DMS153 treated with DMSO at 0.1 percent for 48 hours (cell line): ENCODE measurements at regions not wholly inside any gene's neighbourhood (a gene's known extent, or its start where the extent isn't known, plus 50 kb on each side); places are given as distances from the start of the nearest gene placed in this dataset.

Experiments
- DNase-seq: peaks from one replicate; lab custom pipeline; 2025; ENCODE audit not compliant: unreplicated experiment; lab: John Stamatoyannopoulos, UW

GRCh38 chr1:29517251-29518086, 281.1 kb downstream of the PTPRU start:
- no peak for DNase-seq

GRCh38 chr1:29516063-29516820, 279.9 kb downstream of the PTPRU start:
- DNase-seq: no peak

GRCh38 chr1:29515170-29515955, 279.0 kb downstream of the PTPRU start:
- no peak for DNase-seq

GRCh38 chr1:29514361-29515169, 278.2 kb downstream of the PTPRU start:
- no peak for DNase-seq

GRCh38 chr1:29513357-29513756, 277.0 kb downstream of the PTPRU start:
- DNase-seq: peak; percentile 42

DNA sequence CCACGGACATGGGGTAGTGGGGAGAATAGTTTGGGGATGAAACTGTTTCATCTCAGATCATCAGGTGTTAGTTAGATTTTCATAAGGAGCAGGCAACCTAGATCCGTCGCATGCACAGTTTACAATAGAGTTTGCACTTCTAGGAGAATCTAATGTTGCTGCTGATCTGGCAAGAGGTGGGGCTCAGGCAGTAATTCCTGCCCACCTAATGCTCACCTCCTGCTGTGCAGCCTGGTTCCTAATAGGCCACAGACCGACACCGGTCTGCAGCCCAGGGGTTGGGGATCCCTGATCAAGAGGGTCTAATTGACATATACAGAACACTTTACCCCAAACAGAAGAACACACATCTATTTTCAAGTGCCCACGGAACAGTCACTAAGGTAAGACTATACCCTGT, 275.1 kb downstream of the PTPRU start:
- DNase-seq: no peak

- DNase-seq: no peak
These were observed 272.3 kb downstream of the PTPRU start for GRCh38 chr1:29508458-29509107.

- DNase-seq: no peak
These were observed 270.4 kb downstream of the PTPRU start for GRCh38 chr1:29506678-29507225.

GRCh38 chr1:29505532-29506220, 269.4 kb downstream of the PTPRU start:
- DNase-seq: peak; percentile 38

DNA sequence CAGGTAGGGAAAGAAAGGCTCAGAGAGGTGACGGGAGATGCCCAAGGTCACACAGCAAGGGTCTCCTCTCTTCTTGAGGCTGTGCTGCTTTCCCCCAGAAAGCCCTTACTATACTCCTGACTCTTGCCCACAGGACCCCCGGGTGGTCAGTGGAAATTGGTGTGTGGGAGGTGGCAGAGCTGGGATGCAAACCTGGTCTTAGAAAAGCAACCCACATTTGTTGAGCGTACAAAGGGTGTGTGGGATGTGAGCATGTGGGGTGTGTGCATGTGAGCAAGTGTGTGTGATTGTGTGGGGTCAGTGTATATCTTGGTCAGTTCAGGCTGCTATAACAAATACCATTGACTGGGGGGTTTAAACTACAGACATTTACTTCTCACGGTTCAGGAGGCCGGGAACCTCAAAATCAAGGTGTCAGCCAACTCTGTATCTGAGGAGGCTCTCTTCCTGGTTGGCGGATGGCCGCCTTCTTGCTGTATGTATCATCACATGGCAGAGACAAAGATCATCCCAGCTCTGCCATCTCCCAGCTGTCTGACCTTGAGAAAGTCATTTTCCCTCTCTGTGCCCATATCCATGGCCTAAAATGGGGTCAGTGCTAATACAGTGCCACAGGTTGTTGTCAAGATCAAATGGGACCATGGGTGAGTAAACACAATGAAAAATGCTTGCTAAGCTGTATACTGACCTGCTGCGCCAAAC, 268.5 kb downstream of the PTPRU start:
- no peak for DNase-seq

GRCh38 chr1:29504196-29504595, 267.9 kb downstream of the PTPRU start:
- DNase-seq: peak; percentile 37

DNA sequence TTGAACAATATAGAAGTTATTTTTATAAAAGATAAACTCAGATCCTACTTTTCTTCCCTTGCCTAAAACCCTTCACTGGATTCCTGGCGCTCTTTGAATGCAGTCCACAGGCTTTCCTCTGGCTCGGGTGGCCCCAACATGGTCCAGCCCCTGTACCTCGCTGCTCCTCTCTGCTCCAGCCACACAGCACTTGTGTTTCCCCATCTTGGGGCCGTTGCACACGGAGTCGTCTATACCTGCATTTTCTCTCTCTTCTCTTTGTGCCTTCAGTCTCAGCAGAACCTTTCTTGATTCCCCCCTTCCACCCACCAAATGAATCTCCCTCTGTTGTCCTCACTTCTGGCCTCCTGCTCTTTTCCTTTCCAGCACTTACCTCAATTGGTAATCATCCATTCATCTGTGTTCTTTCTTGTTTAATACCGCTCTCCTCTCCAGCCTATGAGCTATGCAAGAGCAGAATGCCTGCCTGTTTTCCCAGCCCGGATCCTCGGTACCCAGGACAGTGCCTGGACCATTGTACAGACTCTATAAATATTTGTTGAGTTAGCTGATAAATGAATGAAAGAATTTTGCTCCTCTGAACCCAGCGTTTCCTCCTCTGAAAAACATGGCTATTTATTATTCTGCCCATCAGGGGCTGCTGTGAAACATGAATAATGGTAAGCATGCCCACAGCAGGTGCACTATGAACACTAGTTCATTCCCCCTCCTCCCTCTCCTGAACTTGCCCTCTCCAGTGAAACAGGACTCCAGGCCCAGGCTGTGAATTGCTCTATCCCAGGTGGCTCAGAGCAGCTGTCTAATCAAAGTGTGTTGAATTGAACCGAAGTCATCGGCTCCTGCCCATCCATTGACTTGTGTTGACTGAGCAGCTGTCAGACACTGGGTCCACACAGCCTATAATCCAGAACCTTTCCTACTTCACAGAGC, 266.9 kb downstream of the PTPRU start:
- DNase-seq: peak; percentile 99

GRCh38 chr1:29502225-29502910, 266.0 kb downstream of the PTPRU start:
- DNase-seq: no peak

- DNase-seq: no peak
These were observed 265.1 kb downstream of the PTPRU start for GRCh38 chr1:29501227-29501976.

- DNase-seq: no peak
These were observed 264.3 kb downstream of the PTPRU start for GRCh38 chr1:29500651-29501050.

- DNase-seq: no peak
These were observed 263.7 kb downstream of the PTPRU start for GRCh38 chr1:29500041-29500440.
